SK-N-SH (cell line): ENCODE measurements at regions not wholly inside any gene's neighbourhood (a gene's known extent, or its start where the extent isn't known, plus 50 kb on each side); places are given as distances from the start of the nearest gene placed in this dataset.

Experiments used
- CTCF ChIA-PET: fragments of 300-600, 350-600 bp; formaldehyde crosslinking; extraction: SDS; loops from one replicate; lab custom pipeline; 2021; lab: Yijun Ruan, JAX
- POLR2A ChIA-PET: fragments of 350-600 bp; sonication (Branson Sonifier 250); formaldehyde crosslinking; extraction: SDS; loops from one replicate; lab custom pipeline; 2020; ENCODE audit warnings: antibody characterized with exemption, inconsistent platforms; lab: Yijun Ruan, JAX
- DNase-seq: peaks from one replicate; pipeline ENCODE4 v3.0.0; 2012
- H2AFZ ChIP-seq: fragments of 200-600 bp; sonication (generic); 2 replicates; pipeline ENCODE4 v1.8.1; 2016; ENCODE audit warnings: antibody characterized with exemption, mild to moderate bottlenecking, low read depth
- H3F3A ChIP-seq: fragments of 200-600 bp; sonication (generic); replicated peaks from 2 replicates; pipeline ENCODE3; 2016; ENCODE audit warnings: antibody characterized with exemption, mild to moderate bottlenecking; ENCODE audit not compliant: insufficient read depth
- H3K27ac ChIP-seq, 2 experiments: fragments of 200-500 bp in 1 of 2; fragments of 200-600 bp in 1 of 2; sonication (Bioruptor generic) in 1 of 2; sonication (generic), shearing (Covaris generic) in 1 of 2; 2 replicates each; pipeline versions ENCODE4 v1.5.1 to v1.6.1; 2014 to 2016; ENCODE audit warnings: low read depth in 2 of 2, inconsistent platforms in 1 of 2, low read length in 1 of 2, mild to moderate bottlenecking in 1 of 2, mixed read lengths in 1 of 2
- H3K27me3 ChIP-seq: fragments of 200-600 bp; sonication (generic), shearing (Covaris generic); 2 replicates; pipeline ENCODE4 v1.6.1; 2016; ENCODE audit warnings: mixed run types; ENCODE audit not compliant: insufficient read depth
- H3K36me3 ChIP-seq, 2 experiments: fragments of 200-500 bp in 1 of 2; fragments of 200-600 bp in 1 of 2; sonication (Bioruptor generic) in 1 of 2; sonication (generic) in 1 of 2; replicated peaks in 1 of 2; 2 replicates each; pipeline versions ENCODE3 to v1.5.1; 2014 to 2016; ENCODE audit warnings: low read length in 1 of 2, mild to moderate bottlenecking in 1 of 2; ENCODE audit not compliant: insufficient read depth in 2 of 2, control insufficient read depth in 1 of 2
- H3K4me1 ChIP-seq, 2 experiments: fragments of 200-500 bp in 1 of 2; fragments of 200-600 bp in 1 of 2; sonication (Bioruptor generic) in 1 of 2; sonication (generic), shearing (Covaris generic) in 1 of 2; 2 replicates each; pipeline versions ENCODE4 v1.5.1 to v1.6.1; 2014 to 2016; ENCODE audit warnings: low read depth in 1 of 2, low read length in 1 of 2, mixed run types in 1 of 2; ENCODE audit not compliant: insufficient read depth in 2 of 2, control insufficient read depth in 1 of 2
- H3K4me2 ChIP-seq: fragments of 200-600 bp; sonication (generic), shearing (Covaris generic); 2 replicates; pipeline ENCODE4 v1.6.1; 2017; ENCODE audit warnings: mixed run types
- H3K4me3 ChIP-seq, 2 experiments: fragments of 200-500 bp in 1 of 2; fragments of 200-600 bp in 1 of 2; sonication (Bioruptor generic) in 1 of 2; sonication (generic), shearing (Covaris generic) in 1 of 2; 2 replicates each; pipeline versions ENCODE4 v1.5.1 to v1.8.1; 2014 to 2016; ENCODE audit warnings: low read depth in 2 of 2, inconsistent platforms in 1 of 2, low read length in 1 of 2, mild to moderate bottlenecking in 1 of 2, mixed read lengths in 1 of 2, moderate library complexity in 1 of 2
- H3K79me2 ChIP-seq: fragments of 200-600 bp; sonication (generic); 2 replicates; pipeline ENCODE4 v1.8.1; 2017; ENCODE audit warnings: mild to moderate bottlenecking; ENCODE audit not compliant: insufficient read depth
- H3K9ac ChIP-seq: fragments of 200-600 bp; sonication (generic); 2 replicates; pipeline ENCODE4 v1.6.1; 2017; ENCODE audit warnings: mixed run types
- H3K9me2 ChIP-seq: fragments of 200-600 bp; sonication (generic); 2 replicates; pipeline ENCODE4 v1.6.1; 2017; ENCODE audit warnings: mixed run types
- H3K9me3 ChIP-seq: fragments of 200-600 bp; sonication (generic); 2 replicates; pipeline ENCODE4 v1.6.1; 2017; ENCODE audit warnings: mixed run types, mild to moderate bottlenecking, moderate library complexity
- H4K20me1 ChIP-seq: fragments of 200-600 bp; sonication (generic); 2 replicates; pipeline ENCODE4 v1.6.1; 2017; ENCODE audit warnings: mild to moderate bottlenecking, mixed run types; ENCODE audit not compliant: insufficient read depth
- EZH2phosphoT487 ChIP-seq: fragments of 200-600 bp; sonication (generic); IDR thresholded peaks from 2 replicates; pipeline ENCODE4 v1.6.1; 2017; ENCODE audit warnings: low read depth, mixed run types, mild to moderate bottlenecking, antibody characterized with exemption, moderate library complexity, borderline replicate concordance
- GATA2 ChIP-seq: sonication (generic); formaldehyde crosslinking; IDR thresholded peaks from 2 replicates; pipeline ENCODE4 v1.5.0; 2020; ENCODE audit warnings: mild to moderate bottlenecking, missing genetic modification reagents
- MAX ChIP-seq: IDR thresholded peaks from 2 replicates; pipeline ENCODE4 v1.4.0; 2012; ENCODE audit warnings: low read depth
- NFIC ChIP-seq: IDR thresholded peaks from 2 replicates; pipeline ENCODE4 v1.4.0; 2012; ENCODE audit warnings: borderline replicate concordance
- NRF1 ChIP-seq: IDR thresholded peaks from 2 replicates; pipeline ENCODE4 v1.6.1; 2012; ENCODE audit warnings: low read depth, mild to moderate bottlenecking, low read length
- RCOR1 ChIP-seq: fragments of 150-350 bp; IDR thresholded peaks from 2 replicates; pipeline ENCODE4 v1.6.1; 2017; ENCODE audit warnings: antibody characterized with exemption, low read length
- REST ChIP-seq: IDR thresholded peaks from 2 replicates; pipeline ENCODE4 v1.6.1; 2012; ENCODE audit warnings: mild to moderate bottlenecking, low read depth, low read length, moderate library complexity
- TAF1 ChIP-seq: IDR thresholded peaks from 2 replicates; pipeline ENCODE4 v1.6.1; 2012; ENCODE audit warnings: low read depth, mild to moderate bottlenecking, low read length, moderate library complexity, borderline replicate concordance
- TEAD4 ChIP-seq: IDR thresholded peaks from 2 replicates; pipeline ENCODE4 v1.4.0; 2012; ENCODE audit warnings: mild to moderate bottlenecking, borderline replicate concordance; ENCODE audit not compliant: insufficient read depth
- YY1 ChIP-seq: IDR thresholded peaks from 2 replicates; pipeline ENCODE4 v1.4.0; 2012; ENCODE audit warnings: low read depth, mild to moderate bottlenecking
- WGBS: methylation state at CpG from one replicate; pipeline ENCODE4 v1.1.6; 2017; ENCODE audit warnings: low lambda C conversion rate; 5-methylcytosine and 5-hydroxymethylcytosine counted together

DNA sequence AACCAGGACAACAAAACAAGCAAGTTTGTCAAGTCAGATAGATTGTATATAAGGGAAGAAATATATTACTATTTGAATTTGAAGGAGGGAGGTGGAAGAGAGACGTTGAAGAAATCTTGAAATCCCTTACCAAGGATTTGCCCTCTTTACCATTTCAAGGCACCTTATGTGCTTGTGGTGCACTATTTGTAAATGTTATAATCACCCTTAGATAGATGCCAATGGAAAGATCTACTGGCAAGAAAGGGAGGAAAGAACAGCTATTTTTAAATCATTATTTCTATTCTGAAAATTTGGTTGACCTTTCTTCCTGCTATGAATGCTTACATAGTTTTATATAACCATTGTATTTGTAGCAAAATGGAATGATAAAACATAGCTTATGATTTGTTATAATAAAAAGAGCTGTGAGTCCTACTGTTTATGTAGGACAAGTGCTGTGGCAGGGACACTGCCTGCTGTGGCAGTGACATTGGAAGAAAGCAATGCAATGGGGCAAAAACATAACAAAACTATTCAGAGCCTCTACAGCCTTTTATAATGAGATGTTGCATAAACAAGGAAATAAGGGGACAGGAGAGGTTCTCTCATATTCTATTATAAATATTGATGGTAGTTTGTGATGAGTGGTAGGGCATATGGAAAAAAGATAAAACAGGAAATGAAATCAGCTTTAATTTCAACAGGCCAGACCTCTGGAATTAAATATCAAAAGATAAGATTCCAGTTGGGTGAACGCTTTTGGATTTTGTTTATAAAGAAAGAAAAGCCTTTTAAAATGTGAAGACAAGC is 1145.2 kb upstream of the GJE1 start:
- CTCF ChIA-PET = interaction anchor here (0.6 kb wide), 1 partner anchor 643 kb away, joined by 3 read pairs; no protein-coding TSS in a partner anchor
- H3K36me3 ChIP-seq = no peaks in the 10 kb centered on the region
- POLR2A ChIA-PET = no interaction called here

More for the DNA sequence above, 1145.2 kb upstream of the GJE1 start:
- Histone ChIP-seq H3F3A (no peaks in the 10 kb centered on the region), H3K9me2 (0 out of 2 replicates have a peak, but pooled peaks cover 5% of the 10 kb centered on the region), H3K4me3 (no peak overlapping the region), H3K27me3 (no peaks in the 10 kb centered on the region), H3K4me2 (no peak overlapping the region), H3K79me2 (no peaks in the 10 kb centered on the region), H3K27ac (no peak overlapping the region), H3K9me3 (no peaks in the 10 kb centered on the region), H3K4me1 (peaks cover 0 to 4% of the 10 kb centered on the region in 2 experiments; a peak in 1 of 4 replicates), H2AFZ (peak overlapping the region; percentile 37; the same call in 1 of the 2 replicates), H3K9ac (no peak overlapping the region), H4K20me1 (no peaks in the 10 kb centered on the region)
- no peak for DNase-seq
- no peak for TF ChIP-seq MAX
- TF ChIP-seq NFIC = no peak
- no peak for TF ChIP-seq EZH2phosphoT487
- no peak for TF ChIP-seq TAF1
- no peak for TF ChIP-seq RCOR1
- no peak for TF ChIP-seq GATA2
- no peak for TF ChIP-seq NRF1
- TF ChIP-seq YY1 = no peak
- no peak for TF ChIP-seq REST
- TF ChIP-seq TEAD4 = no peak
- 11% methylated on average over 2 of the region's 2 CpGs for WGBS
